Nephron (organoid): ENCODE measurements at regions not wholly inside any gene's neighbourhood (a gene's known extent, or its start where the extent isn't known, plus 50 kb on each side); places are given as distances from the start of the nearest gene placed in this dataset.

ENCODE experiments used
- H3K27ac Mint-ChIP-seq, 3 experiments: 2 replicates each; pipeline ENCODE4 v1.8.0; 2020; ENCODE audit warnings: mixed read lengths in 3 of 3, mild to moderate bottlenecking in 2 of 3, moderate library complexity in 1 of 3
- H3K27me3 Mint-ChIP-seq: 2 replicates; pipeline ENCODE4 v1.8.0; 2021; ENCODE audit warnings: low read depth, mild to moderate bottlenecking, moderate library complexity, mixed read lengths
- H3K36me3 Mint-ChIP-seq: 2 replicates; pipeline ENCODE4 v1.8.0; 2020; ENCODE audit warnings: low read depth, mixed read lengths
- H3K4me1 Mint-ChIP-seq: 2 replicates; pipeline ENCODE4 v1.8.0; 2020; ENCODE audit warnings: mixed read lengths
- H3K4me3 Mint-ChIP-seq, 3 experiments: 2 replicates each; pipeline ENCODE4 v1.8.0; 2020; ENCODE audit warnings: mild to moderate bottlenecking in 3 of 3, mixed read lengths in 3 of 3, moderate library complexity in 2 of 3
- H3K9me3 Mint-ChIP-seq: 2 replicates; pipeline ENCODE4 v1.8.0; 2020; ENCODE audit warnings: mixed read lengths
- TF ChIP-seq, protein P1 (sequence below), 3 experiments: fragments of 200-600 bp; sonication (generic); IDR thresholded peaks; one replicate each; pipeline ENCODE4 v1.5.0; 2021; ENCODE audit warnings: antibody characterized with exemption in 3 of 3; ENCODE audit not compliant: unreplicated experiment in 3 of 3

- Mint-ChIP-seq H3K27me3 (peaks cover 22% of the 10 kb centered on the region), H3K27ac (no peak overlapping the region), H3K4me1 (peaks cover 16% of the 10 kb centered on the region), H3K4me3 (no peak overlapping the region), H3K9me3 (no peaks in the 10 kb centered on the region), H3K36me3 (no peaks in the 10 kb centered on the region)
- TF ChIP-seq, protein P1, sequence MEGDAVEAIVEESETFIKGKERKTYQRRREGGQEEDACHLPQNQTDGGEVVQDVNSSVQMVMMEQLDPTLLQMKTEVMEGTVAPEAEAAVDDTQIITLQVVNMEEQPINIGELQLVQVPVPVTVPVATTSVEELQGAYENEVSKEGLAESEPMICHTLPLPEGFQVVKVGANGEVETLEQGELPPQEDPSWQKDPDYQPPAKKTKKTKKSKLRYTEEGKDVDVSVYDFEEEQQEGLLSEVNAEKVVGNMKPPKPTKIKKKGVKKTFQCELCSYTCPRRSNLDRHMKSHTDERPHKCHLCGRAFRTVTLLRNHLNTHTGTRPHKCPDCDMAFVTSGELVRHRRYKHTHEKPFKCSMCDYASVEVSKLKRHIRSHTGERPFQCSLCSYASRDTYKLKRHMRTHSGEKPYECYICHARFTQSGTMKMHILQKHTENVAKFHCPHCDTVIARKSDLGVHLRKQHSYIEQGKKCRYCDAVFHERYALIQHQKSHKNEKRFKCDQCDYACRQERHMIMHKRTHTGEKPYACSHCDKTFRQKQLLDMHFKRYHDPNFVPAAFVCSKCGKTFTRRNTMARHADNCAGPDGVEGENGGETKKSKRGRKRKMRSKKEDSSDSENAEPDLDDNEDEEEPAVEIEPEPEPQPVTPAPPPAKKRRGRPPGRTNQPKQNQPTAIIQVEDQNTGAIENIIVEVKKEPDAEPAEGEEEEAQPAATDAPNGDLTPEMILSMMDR (IDR thresholded peaks at IDR 0.05; ENCODE audit: unreplicated experiment in 3 of 3) = no peak
These were observed 290.8 kb upstream of the FMN2 start for GRCh38 chr1:239800861-239801260.

GRCh38 chr1:239802275-239802674 is 289.4 kb upstream of the FMN2 start:
- H3K9me3 Mint-ChIP-seq = no peaks in the 10 kb centered on the region
- TF ChIP-seq, protein P1 (IDR thresholded peaks at IDR 0.05; ENCODE audit: unreplicated experiment in 3 of 3) = no peak

GRCh38 chr1:239803781-239804180 is 287.9 kb upstream of the FMN2 start:
- Mint-ChIP-seq H3K9me3 (no peaks in the 10 kb centered on the region), H3K27me3 (peaks cover 14% of the 10 kb centered on the region), H3K27ac (no peak overlapping the region), H3K4me1 (peaks cover 40% of the 10 kb centered on the region), H3K4me3 (no peak overlapping the region), H3K36me3 (no peaks in the 10 kb centered on the region)
- TF ChIP-seq, protein P1 (IDR thresholded peaks at IDR 0.05; ENCODE audit: unreplicated experiment in 3 of 3) = no peak

More at GRCh38 chr1:239802275-239802674, 289.4 kb upstream of the FMN2 start:
- Mint-ChIP-seq H3K4me3 (no peak overlapping the region), H3K27me3 (peaks cover 20% of the 10 kb centered on the region), H3K27ac (no peak overlapping the region), H3K4me1 (peaks cover 26% of the 10 kb centered on the region), H3K36me3 (no peaks in the 10 kb centered on the region)

DNA sequence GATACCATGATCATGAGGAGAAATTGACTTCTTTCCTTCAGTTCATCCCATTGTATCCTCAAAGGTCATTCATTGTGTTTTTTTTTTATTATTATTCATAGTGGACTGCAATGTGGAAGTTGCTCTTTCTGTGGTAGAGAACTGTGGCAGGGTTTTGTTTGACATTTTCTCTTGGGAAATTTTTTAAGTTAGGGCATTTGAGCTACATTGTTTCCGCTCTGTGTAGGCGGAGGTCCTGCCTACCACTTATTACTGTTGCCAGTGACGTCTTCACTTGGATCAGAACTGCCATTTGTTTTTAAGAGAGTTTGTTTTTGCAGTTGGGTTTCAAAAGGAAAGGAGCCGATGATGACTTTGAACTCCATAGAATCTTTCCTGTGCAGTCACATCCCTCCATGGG is 287.4 kb upstream of the FMN2 start:
- Mint-ChIP-seq H3K4me3 (no peak overlapping the region), H3K27ac (no peak overlapping the region), H3K4me1 (peaks cover 40% of the 10 kb centered on the region), H3K27me3 (peaks cover 15% of the 10 kb centered on the region), H3K36me3 (no peaks in the 10 kb centered on the region), H3K9me3 (no peaks in the 10 kb centered on the region)
- TF ChIP-seq, protein P1 (IDR thresholded peaks at IDR 0.05; ENCODE audit: unreplicated experiment in 3 of 3) = no peak

DNA sequence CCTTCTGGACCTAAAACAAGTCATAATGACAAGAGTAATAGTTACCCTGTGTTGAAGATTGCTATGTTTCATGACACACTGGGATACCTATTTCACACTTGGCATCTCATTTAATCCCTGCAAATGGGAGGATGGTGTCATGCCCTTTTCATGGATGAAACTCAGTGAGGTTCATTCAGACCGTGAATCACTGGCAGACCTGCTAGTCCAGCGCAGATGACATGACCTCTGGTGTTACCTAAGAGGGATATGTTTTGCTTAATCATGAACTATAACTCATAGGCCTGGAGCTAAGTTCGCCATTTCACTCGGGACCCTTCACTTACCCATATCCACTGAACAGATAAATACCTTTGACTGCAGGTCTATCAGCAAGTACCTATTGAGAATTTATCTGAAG is 286.6 kb upstream of the FMN2 start:
- Mint-ChIP-seq H3K4me1 (peaks cover 48% of the 10 kb centered on the region), H3K4me3 (no peak overlapping the region), H3K9me3 (no peaks in the 10 kb centered on the region), H3K27ac (no peak overlapping the region), H3K36me3 (no peaks in the 10 kb centered on the region), H3K27me3 (peaks cover 20% of the 10 kb centered on the region)
- TF ChIP-seq, protein P1 (IDR thresholded peaks at IDR 0.05; ENCODE audit: unreplicated experiment in 3 of 3) = no peak

- Mint-ChIP-seq H3K27ac (no peak overlapping the region), H3K4me3 (no peak overlapping the region), H3K4me1 (peaks cover 57% of the 10 kb centered on the region), H3K27me3 (peaks cover 25% of the 10 kb centered on the region), H3K36me3 (no peaks in the 10 kb centered on the region), H3K9me3 (no peaks in the 10 kb centered on the region)
- TF ChIP-seq, protein P1 (IDR thresholded peaks at IDR 0.05; ENCODE audit: unreplicated experiment in 3 of 3) = no peak
These were observed 285.6 kb upstream of the FMN2 start for GRCh38 chr1:239805851-239806772.
